ENCODE measurements at regions not wholly inside any gene's neighbourhood (a gene's known extent, or its start where the extent isn't known, plus 50 kb on each side); places are given as distances from the start of the nearest gene placed in this dataset.

DNA sequence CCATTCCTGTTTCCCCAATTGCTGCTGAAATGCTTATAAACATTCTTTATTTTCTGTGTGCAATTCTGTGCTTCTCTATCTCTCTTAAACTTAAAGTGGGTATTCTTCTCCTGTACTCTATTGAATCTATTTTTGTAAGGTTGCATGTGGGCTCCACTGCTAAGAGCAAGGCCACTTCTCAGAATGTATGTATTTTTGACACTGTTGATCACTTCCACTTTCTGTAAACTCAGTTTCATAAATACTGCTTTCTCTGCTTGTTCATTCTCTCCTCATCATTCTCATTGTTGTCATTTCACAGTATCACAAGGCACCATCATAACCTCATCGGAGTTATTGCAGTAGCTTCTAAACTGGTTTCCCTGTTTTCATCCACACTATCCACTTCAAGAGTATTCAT lies 483.0 kb upstream of the CDH18 start:
- no peak for DNase-seq (ENCODE audit: low read depth, low spot score)
- TF ChIP-seq, protein P1, sequence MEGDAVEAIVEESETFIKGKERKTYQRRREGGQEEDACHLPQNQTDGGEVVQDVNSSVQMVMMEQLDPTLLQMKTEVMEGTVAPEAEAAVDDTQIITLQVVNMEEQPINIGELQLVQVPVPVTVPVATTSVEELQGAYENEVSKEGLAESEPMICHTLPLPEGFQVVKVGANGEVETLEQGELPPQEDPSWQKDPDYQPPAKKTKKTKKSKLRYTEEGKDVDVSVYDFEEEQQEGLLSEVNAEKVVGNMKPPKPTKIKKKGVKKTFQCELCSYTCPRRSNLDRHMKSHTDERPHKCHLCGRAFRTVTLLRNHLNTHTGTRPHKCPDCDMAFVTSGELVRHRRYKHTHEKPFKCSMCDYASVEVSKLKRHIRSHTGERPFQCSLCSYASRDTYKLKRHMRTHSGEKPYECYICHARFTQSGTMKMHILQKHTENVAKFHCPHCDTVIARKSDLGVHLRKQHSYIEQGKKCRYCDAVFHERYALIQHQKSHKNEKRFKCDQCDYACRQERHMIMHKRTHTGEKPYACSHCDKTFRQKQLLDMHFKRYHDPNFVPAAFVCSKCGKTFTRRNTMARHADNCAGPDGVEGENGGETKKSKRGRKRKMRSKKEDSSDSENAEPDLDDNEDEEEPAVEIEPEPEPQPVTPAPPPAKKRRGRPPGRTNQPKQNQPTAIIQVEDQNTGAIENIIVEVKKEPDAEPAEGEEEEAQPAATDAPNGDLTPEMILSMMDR (IDR thresholded peaks at IDR 0.05; ENCODE audit: insufficient read depth, low read length, missing control alignments) = no peak
- ChIA-PET CTCF (no interaction called here), POLR2A (no interaction called here)
- H3K4me3 ChIP-seq (ENCODE audit: low read depth, low read length) = no peak overlapping the region

DNA sequence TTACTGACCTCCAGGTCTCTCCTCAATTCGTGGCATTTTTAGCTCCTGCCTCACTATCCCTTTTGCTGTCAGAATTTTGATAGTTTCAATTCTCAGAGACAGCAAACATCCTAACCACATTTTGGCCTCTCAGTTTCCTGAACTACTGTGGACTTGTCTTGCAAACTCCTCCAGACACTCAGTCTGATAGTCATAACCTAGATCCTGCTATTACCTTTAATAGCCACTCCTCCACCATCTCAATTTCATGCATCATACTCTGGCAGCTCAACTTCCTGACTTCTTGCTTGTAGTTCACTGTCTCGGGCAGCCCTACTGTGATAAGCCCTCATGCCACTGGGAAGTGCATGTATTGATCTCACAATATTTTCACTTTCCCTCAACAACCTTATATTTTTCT lies 481.8 kb upstream of the CDH18 start:
- ChIA-PET POLR2A (no interaction called here), CTCF (no interaction called here)
- no peak overlapping the region for H3K4me3 ChIP-seq (ENCODE audit: low read depth, low read length)
- DNase-seq (ENCODE audit: low read depth, low spot score) = no peak
- TF ChIP-seq, protein P1 (IDR thresholded peaks at IDR 0.05; ENCODE audit: insufficient read depth, low read length, missing control alignments) = no peak

DNA sequence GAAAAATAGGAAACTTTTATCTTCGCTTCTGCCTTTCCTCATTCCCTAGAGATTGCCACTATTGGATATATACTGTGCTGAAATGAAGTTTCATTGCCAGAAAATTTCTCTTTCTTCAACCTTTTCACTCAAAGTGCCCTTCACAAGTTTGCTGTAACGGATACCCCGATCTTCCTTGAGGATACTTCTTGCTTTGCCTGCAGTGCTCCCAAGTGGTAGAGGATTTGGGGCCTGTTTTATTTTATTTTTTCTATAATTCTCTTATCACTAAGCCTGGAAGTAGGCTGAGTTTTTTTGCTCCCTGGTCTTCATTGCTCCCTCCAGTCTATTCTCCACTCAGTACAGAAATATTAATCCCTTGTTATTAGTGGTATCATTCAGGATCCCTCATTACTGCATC lies 481.4 kb upstream of the CDH18 start:
- DNase-seq (ENCODE audit: low read depth, low spot score) = no peak
- H3K4me3 ChIP-seq (ENCODE audit: low read depth, low read length) = no peak overlapping the region
- CTCF ChIA-PET = no interaction called here
- TF ChIP-seq, protein P1 (IDR thresholded peaks at IDR 0.05; ENCODE audit: insufficient read depth, low read length, missing control alignments) = no peak
- POLR2A ChIA-PET = no interaction called here

DNA sequence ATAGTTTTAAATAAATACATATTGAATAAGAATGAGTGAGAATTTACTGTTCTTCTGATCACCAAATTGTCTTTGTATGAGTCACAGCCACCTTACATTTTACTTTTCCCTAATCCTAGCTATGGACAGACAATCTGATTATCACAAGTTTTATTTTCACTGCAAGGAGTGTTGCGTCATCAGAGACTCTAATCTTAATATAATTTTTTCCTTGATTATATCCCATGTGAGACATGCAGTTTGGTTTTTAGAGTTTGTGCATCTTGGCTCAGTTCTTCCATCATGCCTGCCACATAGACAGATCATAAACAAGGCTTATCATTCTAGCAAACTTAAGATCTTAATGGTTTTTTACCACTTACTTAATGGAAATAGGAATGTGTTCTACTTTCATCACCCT lies 478.5 kb upstream of the CDH18 start:
- CTCF ChIA-PET = no interaction called here
- no peak for DNase-seq (ENCODE audit: low read depth, low spot score)
- no peak overlapping the region for H3K4me3 ChIP-seq (ENCODE audit: low read depth, low read length)
- TF ChIP-seq, protein P1 (IDR thresholded peaks at IDR 0.05; ENCODE audit: insufficient read depth, low read length, missing control alignments) = no peak
- POLR2A ChIA-PET = no interaction called here

DNA sequence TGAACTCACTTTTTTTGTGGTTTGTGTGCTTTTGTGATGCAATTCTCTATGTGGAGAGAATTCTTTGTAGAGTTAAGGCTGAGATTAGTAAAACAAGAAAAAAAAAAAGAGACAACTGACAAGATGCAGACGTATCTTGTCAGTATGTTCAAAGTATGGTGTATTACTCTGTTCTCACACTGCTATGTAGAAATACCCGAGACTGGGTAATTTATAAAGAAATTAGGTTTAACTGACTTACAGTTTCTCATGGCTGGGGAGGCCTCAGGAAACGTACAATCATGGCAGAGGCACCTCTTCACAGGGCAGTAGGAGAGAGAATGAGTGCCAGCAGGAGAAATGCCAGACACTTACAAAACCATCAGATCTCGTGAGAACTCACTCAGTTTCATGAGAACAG lies 475.2 kb upstream of the CDH18 start:
- CTCF ChIA-PET = no interaction called here
- no peak overlapping the region for H3K4me3 ChIP-seq (ENCODE audit: low read depth, low read length)
- POLR2A ChIA-PET = no interaction called here
- DNase-seq (ENCODE audit: low read depth, low spot score) = no peak
- TF ChIP-seq, protein P1 (IDR thresholded peaks at IDR 0.05; ENCODE audit: insufficient read depth, low read length, missing control alignments) = no peak

DNA sequence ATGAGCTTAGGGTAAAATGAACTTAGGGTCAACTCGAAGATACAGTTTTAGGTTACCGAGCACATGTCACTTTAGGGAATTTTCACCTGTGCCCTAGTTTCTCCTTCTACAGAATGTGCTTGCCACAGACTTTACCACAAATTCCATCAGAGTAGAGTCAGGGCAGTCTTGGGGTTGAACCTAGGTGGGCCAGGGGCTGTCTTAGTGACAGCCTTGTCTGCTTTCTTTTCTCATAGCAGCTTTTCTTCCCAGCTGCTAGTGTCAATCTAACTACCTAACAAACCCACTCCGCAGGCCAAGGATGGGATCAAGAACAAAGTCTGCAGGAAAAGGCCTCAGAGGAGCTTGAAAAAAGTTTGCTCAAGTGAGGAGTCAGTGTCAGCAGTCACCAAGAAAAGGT lies 458.1 kb upstream of the CDH18 start:
- ChIA-PET POLR2A (no interaction called here), CTCF (no interaction called here)
- no peak overlapping the region for H3K4me3 ChIP-seq (ENCODE audit: low read depth, low read length)
- TF ChIP-seq, protein P1 (IDR thresholded peaks at IDR 0.05; ENCODE audit: insufficient read depth, low read length, missing control alignments) = no peak
- no peak for DNase-seq (ENCODE audit: low read depth, low spot score)

Measured in AG04449 (cell line).